ENCODE measurements at regions not wholly inside any gene's neighbourhood (a gene's known extent, or its start where the extent isn't known, plus 50 kb on each side); places are given as distances from the start of the nearest gene placed in this dataset.

DNA sequence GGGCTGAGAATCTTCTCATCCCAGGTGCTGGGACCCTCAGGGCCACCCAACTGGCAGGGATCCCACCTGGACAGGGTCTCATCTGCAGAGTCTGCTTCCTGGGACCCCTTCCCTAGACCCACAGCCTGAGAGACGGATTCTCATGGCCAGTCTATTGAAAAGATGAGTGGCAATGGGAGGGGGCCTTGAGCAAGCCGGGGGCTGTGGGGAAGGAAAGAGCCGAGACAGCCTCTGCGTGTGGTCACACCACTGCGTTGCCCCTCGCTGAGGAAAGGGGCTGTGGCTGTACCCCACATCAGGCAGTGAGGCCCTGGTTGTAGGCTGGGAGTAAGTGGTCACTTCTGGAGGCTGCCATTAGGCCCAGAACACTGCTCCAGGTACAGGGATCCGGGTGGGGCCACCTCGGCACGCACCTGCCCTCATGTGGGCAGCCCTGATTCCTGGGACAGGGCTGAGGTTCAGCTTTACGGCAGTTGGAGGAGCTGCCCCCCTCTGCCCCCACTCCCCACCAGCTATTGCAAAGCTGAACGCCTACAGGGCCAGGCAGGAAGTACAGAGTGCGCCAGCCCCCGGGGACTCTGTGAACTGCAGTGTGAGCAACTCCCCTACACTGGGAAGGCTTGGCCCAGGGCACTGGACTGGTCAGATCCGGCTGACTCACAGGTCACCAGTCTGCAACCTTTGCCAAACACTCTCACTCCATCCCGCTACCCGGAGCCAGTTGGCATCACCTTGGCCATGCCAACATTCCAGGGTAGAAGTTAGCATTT is 106.9 kb downstream of the RIPK4 start:
- Histone ChIP-seq H3K27me3 (ENCODE audit: insufficient read depth, low read length) (no peaks in the 10 kb centered on the region), H3K79me2 (ENCODE audit: insufficient read depth, low read length) (no peaks in the 10 kb centered on the region), H3K9me3 (ENCODE audit: low read depth, low read length) (no peaks in the 10 kb centered on the region), H2AFZ (ENCODE audit: low read length) (no peak overlapping the region), H3K4me1 (ENCODE audit: insufficient read depth, low read length) (peaks cover 21% of the 10 kb centered on the region), H4K20me1 (ENCODE audit: insufficient read depth, low read length) (no peaks in the 10 kb centered on the region), H3K27ac (ENCODE audit: low read depth, low read length) (peak overlapping the region; percentile 4), H3K4me2 (ENCODE audit: insufficient read depth, low read length) (no peak overlapping the region), H3K36me3 (ENCODE audit: insufficient read depth, low read length) (no peaks in the 10 kb centered on the region), H3K4me3 (ENCODE audit: insufficient read depth, low read length) (no peak overlapping the region)
- DNase-seq (ENCODE audit: insufficient read length, low spot score, missing footprints), result peak; percentile 82
- TF ChIP-seq, protein P1, sequence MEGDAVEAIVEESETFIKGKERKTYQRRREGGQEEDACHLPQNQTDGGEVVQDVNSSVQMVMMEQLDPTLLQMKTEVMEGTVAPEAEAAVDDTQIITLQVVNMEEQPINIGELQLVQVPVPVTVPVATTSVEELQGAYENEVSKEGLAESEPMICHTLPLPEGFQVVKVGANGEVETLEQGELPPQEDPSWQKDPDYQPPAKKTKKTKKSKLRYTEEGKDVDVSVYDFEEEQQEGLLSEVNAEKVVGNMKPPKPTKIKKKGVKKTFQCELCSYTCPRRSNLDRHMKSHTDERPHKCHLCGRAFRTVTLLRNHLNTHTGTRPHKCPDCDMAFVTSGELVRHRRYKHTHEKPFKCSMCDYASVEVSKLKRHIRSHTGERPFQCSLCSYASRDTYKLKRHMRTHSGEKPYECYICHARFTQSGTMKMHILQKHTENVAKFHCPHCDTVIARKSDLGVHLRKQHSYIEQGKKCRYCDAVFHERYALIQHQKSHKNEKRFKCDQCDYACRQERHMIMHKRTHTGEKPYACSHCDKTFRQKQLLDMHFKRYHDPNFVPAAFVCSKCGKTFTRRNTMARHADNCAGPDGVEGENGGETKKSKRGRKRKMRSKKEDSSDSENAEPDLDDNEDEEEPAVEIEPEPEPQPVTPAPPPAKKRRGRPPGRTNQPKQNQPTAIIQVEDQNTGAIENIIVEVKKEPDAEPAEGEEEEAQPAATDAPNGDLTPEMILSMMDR (IDR thresholded peaks at IDR 0.05; ENCODE audit: extremely low read depth, low read depth, low read length), result peak; percentile 47

DNA sequence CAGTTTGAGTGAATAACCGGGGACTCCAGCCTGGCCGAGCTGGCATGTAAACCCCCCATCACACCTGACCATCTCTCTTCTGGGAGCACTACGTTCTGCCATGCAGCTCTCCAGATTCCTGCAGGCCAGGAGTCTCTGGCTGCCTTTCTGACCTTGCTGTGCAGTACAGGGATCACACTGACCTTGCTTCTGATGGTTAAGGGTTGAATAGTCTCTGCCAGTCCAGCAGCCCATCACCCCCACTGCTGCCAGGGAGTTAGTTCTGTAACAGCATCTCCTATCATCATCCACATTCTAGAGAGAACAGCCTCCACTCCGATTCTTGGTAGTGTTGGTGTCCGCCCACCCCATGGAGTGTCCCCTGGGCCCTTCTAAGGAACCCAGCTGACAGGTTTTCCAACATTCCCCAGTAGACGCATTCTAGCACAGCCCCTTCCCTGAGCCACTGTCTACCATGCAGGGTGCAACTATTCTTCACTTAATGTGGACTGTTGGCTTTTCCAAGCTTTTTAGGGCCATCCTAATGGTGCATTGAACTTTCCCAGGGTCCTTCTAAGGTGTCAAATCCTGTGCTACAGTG is 109.8 kb downstream of the RIPK4 start:
- Histone ChIP-seq H3K4me2 (ENCODE audit: insufficient read depth, low read length) (no peak overlapping the region), H4K20me1 (ENCODE audit: insufficient read depth, low read length) (no peaks in the 10 kb centered on the region), H3K36me3 (ENCODE audit: insufficient read depth, low read length) (no peaks in the 10 kb centered on the region), H3K27ac (ENCODE audit: low read depth, low read length) (no peak overlapping the region), H3K9me3 (ENCODE audit: low read depth, low read length) (no peaks in the 10 kb centered on the region), H3K4me3 (ENCODE audit: insufficient read depth, low read length) (no peak overlapping the region), H2AFZ (ENCODE audit: low read length) (no peak overlapping the region), H3K79me2 (ENCODE audit: insufficient read depth, low read length) (no peaks in the 10 kb centered on the region), H3K4me1 (ENCODE audit: insufficient read depth, low read length) (peaks cover 23% of the 10 kb centered on the region), H3K27me3 (ENCODE audit: insufficient read depth, low read length) (no peaks in the 10 kb centered on the region)
- TF ChIP-seq, protein P1 (IDR thresholded peaks at IDR 0.05; ENCODE audit: extremely low read depth, low read depth, low read length), result no peak
- DNase-seq (ENCODE audit: insufficient read length, low spot score, missing footprints), result no peak

DNA sequence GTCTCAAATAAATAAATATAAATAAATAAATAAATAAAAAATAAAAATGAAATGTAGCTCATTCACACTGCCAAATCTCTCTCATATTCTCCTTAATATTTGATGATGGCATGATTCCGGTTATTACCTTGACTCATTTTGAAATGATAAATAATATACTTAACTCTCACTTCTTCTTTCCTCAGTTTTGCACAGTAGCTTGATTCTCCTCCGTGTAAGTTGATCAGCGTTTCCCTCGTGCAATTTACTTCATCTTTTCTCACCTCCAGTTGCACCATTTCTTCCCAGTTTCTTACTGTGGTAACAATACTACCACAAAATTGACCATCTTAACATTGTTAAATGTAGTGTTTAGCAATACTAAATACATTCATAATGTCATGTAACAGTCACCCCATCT is 111.6 kb downstream of the RIPK4 start:
- Histone ChIP-seq H3K79me2 (ENCODE audit: insufficient read depth, low read length) (no peaks in the 10 kb centered on the region), H3K27ac (ENCODE audit: low read depth, low read length) (no peak overlapping the region), H3K4me3 (ENCODE audit: insufficient read depth, low read length) (no peak overlapping the region), H3K4me1 (ENCODE audit: insufficient read depth, low read length) (peaks cover 29% of the 10 kb centered on the region), H4K20me1 (ENCODE audit: insufficient read depth, low read length) (no peaks in the 10 kb centered on the region), H3K27me3 (ENCODE audit: insufficient read depth, low read length) (no peaks in the 10 kb centered on the region), H2AFZ (ENCODE audit: low read length) (no peak overlapping the region), H3K9me3 (ENCODE audit: low read depth, low read length) (no peaks in the 10 kb centered on the region), H3K36me3 (ENCODE audit: insufficient read depth, low read length) (no peaks in the 10 kb centered on the region), H3K4me2 (ENCODE audit: insufficient read depth, low read length) (no peak overlapping the region)
- DNase-seq (ENCODE audit: insufficient read length, low spot score, missing footprints), result no peak
- TF ChIP-seq, protein P1 (IDR thresholded peaks at IDR 0.05; ENCODE audit: extremely low read depth, low read depth, low read length), result no peak

DNA sequence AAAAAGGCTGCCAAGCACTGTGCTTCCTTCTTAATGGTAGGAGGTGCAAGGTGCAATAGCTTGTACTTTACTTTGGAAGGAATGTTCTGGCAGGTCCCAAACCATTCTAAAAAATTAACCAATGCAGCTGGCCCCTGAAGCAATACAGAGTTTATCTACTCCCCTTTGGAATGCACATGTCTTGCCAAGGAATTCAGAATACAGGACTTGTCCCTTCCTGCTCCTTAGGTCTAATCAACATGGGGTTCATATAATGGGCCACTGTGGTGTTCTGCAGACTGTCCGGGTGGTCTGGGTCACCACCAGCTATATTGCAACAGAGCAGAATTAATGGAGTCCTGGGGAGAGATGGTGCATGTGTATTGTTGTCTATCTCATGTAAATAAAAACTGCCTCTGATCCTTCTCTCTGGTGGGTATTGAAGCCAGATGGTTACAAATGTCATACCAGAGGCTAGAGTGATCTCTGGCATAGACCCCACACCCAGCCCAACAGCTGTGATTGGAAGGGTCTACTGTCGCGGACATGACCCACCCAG is 112.8 kb downstream of the RIPK4 start:
- TF ChIP-seq, protein P1 (IDR thresholded peaks at IDR 0.05; ENCODE audit: extremely low read depth, low read depth, low read length), result no peak
- H3K4me1 ChIP-seq (ENCODE audit: insufficient read depth, low read length), result peaks cover 26% of the 10 kb centered on the region
- H2AFZ ChIP-seq (ENCODE audit: low read length), result no peak overlapping the region
- H3K27me3 ChIP-seq (ENCODE audit: insufficient read depth, low read length), result no peaks in the 10 kb centered on the region
- no peak overlapping the region for H3K27ac ChIP-seq (ENCODE audit: low read depth, low read length)
- H3K36me3 ChIP-seq (ENCODE audit: insufficient read depth, low read length), result no peaks in the 10 kb centered on the region
- H3K4me2 ChIP-seq (ENCODE audit: insufficient read depth, low read length), result no peak overlapping the region
- no peaks in the 10 kb centered on the region for H3K79me2 ChIP-seq (ENCODE audit: insufficient read depth, low read length)
- no peaks in the 10 kb centered on the region for H4K20me1 ChIP-seq (ENCODE audit: insufficient read depth, low read length)
- peak; percentile 66 for DNase-seq (ENCODE audit: insufficient read length, low spot score, missing footprints)
- H3K9me3 ChIP-seq (ENCODE audit: low read depth, low read length), result no peaks in the 10 kb centered on the region
- H3K4me3 ChIP-seq (ENCODE audit: insufficient read depth, low read length), result no peak overlapping the region
